ENCODE measurements at regions not wholly inside any gene's neighbourhood (a gene's known extent, or its start where the extent isn't known, plus 50 kb on each side); places are given as distances from the start of the nearest gene placed in this dataset.

GRCh38 chr3:70716832-70717231 is 404.4 kb upstream of the MDFIC2 start:
- no peak for TF ChIP-seq CTCF (IDR thresholded peaks at IDR 0.05; ENCODE audit: low read depth, low read length)
- TF ChIP-seq MAX (IDR thresholded peaks at IDR 0.05; ENCODE audit: low read depth, low read length) = no peak
- TF ChIP-seq POLR2A (IDR thresholded peaks at IDR 0.05; ENCODE audit: extremely low read depth, insufficient read length) = no peak
- no peak for TF ChIP-seq MYC (IDR thresholded peaks at IDR 0.05; ENCODE audit: low read depth, low read length)

All from NB4 (cell line).